Ishikawa (cell line): ENCODE measurements at regions not wholly inside any gene's neighbourhood (a gene's known extent, or its start where the extent isn't known, plus 50 kb on each side); places are given as distances from the start of the nearest gene placed in this dataset.

ENCODE experiments used
- EP300 ChIP-seq: IDR thresholded peaks from 2 replicates; pipeline ENCODE4 v1.6.1; 2012; ENCODE audit warnings: borderline replicate concordance
- FOXM1 ChIP-seq: IDR thresholded peaks from 2 replicates; pipeline ENCODE4 v1.6.1; 2012; ENCODE audit warnings: low read depth, borderline replicate concordance
- NFIC ChIP-seq: IDR thresholded peaks from 2 replicates; pipeline ENCODE4 v1.6.1; 2012
- RAD21 ChIP-seq: IDR thresholded peaks from 2 replicates; pipeline ENCODE4 v1.6.1; 2012; ENCODE audit warnings: low read depth
- USF1 ChIP-seq: IDR thresholded peaks from 2 replicates; pipeline ENCODE4 v1.6.1; 2012

GRCh38 chr14:65339866-65340265 lies 72.7 kb upstream of the FUT8 start:
- TF ChIP-seq RAD21 (no peak), USF1 (no peak), EP300 (no peak), NFIC (no peak), FOXM1 (no peak)
